Activated CD4-positive, alpha-beta T cell treated with anti-CD3 and anti-CD28 coated beads, Interleukin-2, amount 50 U/mL, for 1 hour (primary cell): ENCODE measurements at regions not wholly inside any gene's neighbourhood (a gene's known extent, or its start where the extent isn't known, plus 50 kb on each side); places are given as distances from the start of the nearest gene placed in this dataset.

ENCODE experiments used
- DNase-seq: peaks from one replicate; pipeline ENCODE4 v3.0.0-alpha.2; 2020

GRCh38 chr5:133794771-133795415 is 173.5 kb downstream of the C5orf15 start:
- DNase-seq, result no peak

- DNase-seq, result no peak
These were observed 174.5 kb downstream of the C5orf15 start for GRCh38 chr5:133793756-133794465.

GRCh38 chr5:133792655-133793054 is 175.8 kb downstream of the C5orf15 start:
- DNase-seq, result no peak

- DNase-seq, result no peak
These were observed 176.4 kb downstream of the C5orf15 start for GRCh38 chr5:133792024-133792423.

- no peak for DNase-seq
These were observed 177.5 kb downstream of the C5orf15 start for GRCh38 chr5:133790898-133791297.

GRCh38 chr5:133789428-133789827 is 177.1 kb upstream of the FSTL4 start:
- DNase-seq, result no peak

GRCh38 chr5:133788121-133788520 is 175.8 kb upstream of the FSTL4 start:
- DNase-seq, result no peak

- no peak for DNase-seq
These were observed 174.1 kb upstream of the FSTL4 start for GRCh38 chr5:133786420-133786819.

GRCh38 chr5:133785182-133785581 is 172.8 kb upstream of the FSTL4 start:
- no peak for DNase-seq

- DNase-seq, result no peak
These were observed 171.1 kb upstream of the FSTL4 start for GRCh38 chr5:133783481-133783880.

- DNase-seq, result no peak
These were observed 170.4 kb upstream of the FSTL4 start for GRCh38 chr5:133782736-133783135.

GRCh38 chr5:133781436-133782225 is 169.3 kb upstream of the FSTL4 start:
- no peak for DNase-seq

GRCh38 chr5:133780619-133781280 is 168.4 kb upstream of the FSTL4 start:
- no peak for DNase-seq

GRCh38 chr5:133779828-133780475 is 167.6 kb upstream of the FSTL4 start:
- no peak for DNase-seq

- no peak for DNase-seq
These were observed 166.3 kb upstream of the FSTL4 start for GRCh38 chr5:133778636-133779035.

- DNase-seq, result no peak
These were observed 165.6 kb upstream of the FSTL4 start for GRCh38 chr5:133777951-133778350.

GRCh38 chr5:133775584-133776304 is 163.4 kb upstream of the FSTL4 start:
- DNase-seq, result no peak

- DNase-seq, result no peak
These were observed 161.2 kb upstream of the FSTL4 start for GRCh38 chr5:133773247-133774202.

GRCh38 chr5:133769842-133770241 is 157.5 kb upstream of the FSTL4 start:
- no peak for DNase-seq

- DNase-seq, result no peak
These were observed 151.4 kb upstream of the FSTL4 start for GRCh38 chr5:133763744-133764143.

- DNase-seq, result no peak
These were observed 149.3 kb upstream of the FSTL4 start for GRCh38 chr5:133761632-133762031.
